ENCODE measurements at regions not wholly inside any gene's neighbourhood (a gene's known extent, or its start where the extent isn't known, plus 50 kb on each side); places are given as distances from the start of the nearest gene placed in this dataset.

- intact Hi-C loops (cut with micrococcal nuclease): no loop called here
- no peak overlapping the region for H3K27ac ChIP-seq (ENCODE audit: low read depth, low read length)
- TF ChIP-seq, protein P1, sequence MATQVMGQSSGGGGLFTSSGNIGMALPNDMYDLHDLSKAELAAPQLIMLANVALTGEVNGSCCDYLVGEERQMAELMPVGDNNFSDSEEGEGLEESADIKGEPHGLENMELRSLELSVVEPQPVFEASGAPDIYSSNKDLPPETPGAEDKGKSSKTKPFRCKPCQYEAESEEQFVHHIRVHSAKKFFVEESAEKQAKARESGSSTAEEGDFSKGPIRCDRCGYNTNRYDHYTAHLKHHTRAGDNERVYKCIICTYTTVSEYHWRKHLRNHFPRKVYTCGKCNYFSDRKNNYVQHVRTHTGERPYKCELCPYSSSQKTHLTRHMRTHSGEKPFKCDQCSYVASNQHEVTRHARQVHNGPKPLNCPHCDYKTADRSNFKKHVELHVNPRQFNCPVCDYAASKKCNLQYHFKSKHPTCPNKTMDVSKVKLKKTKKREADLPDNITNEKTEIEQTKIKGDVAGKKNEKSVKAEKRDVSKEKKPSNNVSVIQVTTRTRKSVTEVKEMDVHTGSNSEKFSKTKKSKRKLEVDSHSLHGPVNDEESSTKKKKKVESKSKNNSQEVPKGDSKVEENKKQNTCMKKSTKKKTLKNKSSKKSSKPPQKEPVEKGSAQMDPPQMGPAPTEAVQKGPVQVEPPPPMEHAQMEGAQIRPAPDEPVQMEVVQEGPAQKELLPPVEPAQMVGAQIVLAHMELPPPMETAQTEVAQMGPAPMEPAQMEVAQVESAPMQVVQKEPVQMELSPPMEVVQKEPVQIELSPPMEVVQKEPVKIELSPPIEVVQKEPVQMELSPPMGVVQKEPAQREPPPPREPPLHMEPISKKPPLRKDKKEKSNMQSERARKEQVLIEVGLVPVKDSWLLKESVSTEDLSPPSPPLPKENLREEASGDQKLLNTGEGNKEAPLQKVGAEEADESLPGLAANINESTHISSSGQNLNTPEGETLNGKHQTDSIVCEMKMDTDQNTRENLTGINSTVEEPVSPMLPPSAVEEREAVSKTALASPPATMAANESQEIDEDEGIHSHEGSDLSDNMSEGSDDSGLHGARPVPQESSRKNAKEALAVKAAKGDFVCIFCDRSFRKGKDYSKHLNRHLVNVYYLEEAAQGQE (IDR thresholded peaks at IDR 0.05; ENCODE audit: low read depth): no peak
- no peak for TF ChIP-seq SRF (IDR thresholded peaks at IDR 0.05; ENCODE audit: low read depth)
- TF ChIP-seq, protein P2, sequence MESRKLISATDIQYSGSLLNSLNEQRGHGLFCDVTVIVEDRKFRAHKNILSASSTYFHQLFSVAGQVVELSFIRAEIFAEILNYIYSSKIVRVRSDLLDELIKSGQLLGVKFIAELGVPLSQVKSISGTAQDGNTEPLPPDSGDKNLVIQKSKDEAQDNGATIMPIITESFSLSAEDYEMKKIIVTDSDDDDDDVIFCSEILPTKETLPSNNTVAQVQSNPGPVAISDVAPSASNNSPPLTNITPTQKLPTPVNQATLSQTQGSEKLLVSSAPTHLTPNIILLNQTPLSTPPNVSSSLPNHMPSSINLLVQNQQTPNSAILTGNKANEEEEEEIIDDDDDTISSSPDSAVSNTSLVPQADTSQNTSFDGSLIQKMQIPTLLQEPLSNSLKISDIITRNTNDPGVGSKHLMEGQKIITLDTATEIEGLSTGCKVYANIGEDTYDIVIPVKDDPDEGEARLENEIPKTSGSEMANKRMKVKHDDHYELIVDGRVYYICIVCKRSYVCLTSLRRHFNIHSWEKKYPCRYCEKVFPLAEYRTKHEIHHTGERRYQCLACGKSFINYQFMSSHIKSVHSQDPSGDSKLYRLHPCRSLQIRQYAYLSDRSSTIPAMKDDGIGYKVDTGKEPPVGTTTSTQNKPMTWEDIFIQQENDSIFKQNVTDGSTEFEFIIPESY (IDR thresholded peaks at IDR 0.05; ENCODE audit: extremely low read depth, insufficient replicate concordance, low read length): no peak
- no peak for TF ChIP-seq SP1 (IDR thresholded peaks at IDR 0.05; ENCODE audit: low read depth)
- TF ChIP-seq EGR1 (IDR thresholded peaks at IDR 0.05; ENCODE audit: low read depth): no peak
- no peak for TF ChIP-seq ZFX (IDR thresholded peaks at IDR 0.05)
- TF ChIP-seq MAX (IDR thresholded peaks at IDR 0.05): no peak
- no peak for TF ChIP-seq ATF3 (IDR thresholded peaks at IDR 0.05)
- TF ChIP-seq CTCF (IDR thresholded peaks at IDR 0.05 in 2 of 3, conservative IDR thresholded peaks at IDR 0.05 in 1 of 3; ENCODE audit: borderline replicate concordance in 1 of 3, insufficient read depth in 1 of 3, low read depth in 2 of 3, low read length in 2 of 3): no peak
- TF ChIP-seq CEBPB (IDR thresholded peaks at IDR 0.05; ENCODE audit: low read depth): no peak
- TF ChIP-seq ZNF274 (IDR thresholded peaks at IDR 0.05; ENCODE audit: low read depth, low read length): no peak
- TF ChIP-seq EZH2phosphoT487 (IDR thresholded peaks at IDR 0.05; ENCODE audit: borderline replicate concordance): no peak
- no peak for TF ChIP-seq CBX3 (IDR thresholded peaks at IDR 0.05; ENCODE audit: low read depth)
- TF ChIP-seq POLR2AphosphoS5 (IDR thresholded peaks at IDR 0.05; ENCODE audit: low read depth, low read length): no peak
- no peak for TF ChIP-seq RAD21 (IDR thresholded peaks at IDR 0.05; ENCODE audit: low read depth)
- no peak for TF ChIP-seq ELF1 (IDR thresholded peaks at IDR 0.05; ENCODE audit: borderline replicate concordance, low read depth)
- H3K27me3 ChIP-seq (ENCODE audit: insufficient read depth, low read length): no peaks in the 10 kb centered on the region
- no peak overlapping the region for H2AFZ ChIP-seq (ENCODE audit: low read depth, low read length, poor library complexity, severe bottlenecking)
- no peaks in the 10 kb centered on the region for H3K4me1 ChIP-seq (ENCODE audit: control insufficient read depth in 1 of 2, insufficient read depth in 2 of 2, low read length in 2 of 2)
- POLR2A ChIA-PET: no interaction called here
- RAD21 ChIA-PET (ENCODE audit: low non-redundant PET in 1 of 2, low total read pairs in 2 of 2, uncharacterized antibody in 2 of 2, unreplicated experiment in 2 of 2): no interaction called here
- CTCF ChIA-PET: no interaction called here
- no peak overlapping the region for H3K4me3 ChIP-seq (replicated peaks in 1 of 2; ENCODE audit: low read depth in 1 of 2, low read length in 2 of 2)
- no peak overlapping the region for H3K9ac ChIP-seq (ENCODE audit: low read length)
- no peak for ATAC-seq
- no peaks in the 10 kb centered on the region for H4K20me1 ChIP-seq (ENCODE audit: insufficient read depth)
- no TSS peak for BruUV-seq (replicated peaks)
- no peaks in the 10 kb centered on the region for H3K79me2 ChIP-seq (ENCODE audit: insufficient read depth, low read length)
- no peaks in the 10 kb centered on the region for H3K36me3 ChIP-seq (ENCODE audit: control insufficient read depth in 1 of 2, insufficient read depth in 2 of 2, low read length in 2 of 2)
- DNase-seq (ENCODE audit: low read depth, low spot score): no peak
- peaks cover 6 to 7% of the 10 kb centered on the region in 2 experiments; a peak in 2 of 4 replicates for H3K9me3 ChIP-seq (ENCODE audit: control insufficient read depth in 1 of 2, insufficient read depth in 1 of 2, low read depth in 1 of 2, low read length in 2 of 2)
- H3K4me2 ChIP-seq (ENCODE audit: low read length): no peak overlapping the region
- H3K9me2 ChIP-seq (ENCODE audit: insufficient read depth): no peaks in the 10 kb centered on the region
Measured at GRCh38 chr7:138349841-138350700, 110.0 kb upstream of the TRIM24 start.

Data from HCT116 (cell line).